ENCODE measurements at regions not wholly inside any gene's neighbourhood (a gene's known extent, or its start where the extent isn't known, plus 50 kb on each side); places are given as distances from the start of the nearest gene placed in this dataset.
A peak's percentile ranks its signal among the peaks of the same experiment; 100 is the strongest.

- no peaks in the 10 kb centered on the region for H3K36me3 ChIP-seq
- no peak overlapping the region for H3K4me3 ChIP-seq
- WGBS, 5 donors = 85 to 92% (median 89%) methylated on average over 21 to 29 of the region's 29 CpGs
- H3K9me3 ChIP-seq = no peaks in the 10 kb centered on the region
- H3K27ac ChIP-seq = no peak overlapping the region
- peaks cover 0 to 2% (median 0%) of the 10 kb centered on the region in 6 donors for H3K4me1 ChIP-seq
- peak; percentile 72 for DNase-seq
- peaks cover 0 to 18% (median 0%) of the 10 kb centered on the region in 7 donors for H3K27me3 ChIP-seq (replicated peaks in 1 of 7)
- TF ChIP-seq POLR2AphosphoS5 (IDR thresholded peaks at IDR 0.05) = no peak
- no peak for TF ChIP-seq CTCF (IDR thresholded peaks at IDR 0.05 in 8 of 11, conservative IDR thresholded peaks at IDR 0.05 in 3 of 11)
- no peak for TF ChIP-seq POLR2A (IDR thresholded peaks at IDR 0.05)
- intact Hi-C loops (cut with DNase I; ENCODE audit: low total_unique reads) = no loop called here
Measured at GRCh38 chr5:2175842-2176404, 293.2 kb upstream of the IRX4 start.

GRCh38 chr5:2175041-2175440 is 292.3 kb upstream of the IRX4 start:
- H3K27me3 ChIP-seq (replicated peaks in 1 of 7) = peaks cover 0 to 18% (median 0%) of the 10 kb centered on the region in 7 donors
- H3K9me3 ChIP-seq = no peaks in the 10 kb centered on the region
- no peaks in the 10 kb centered on the region for H3K4me1 ChIP-seq
- H3K36me3 ChIP-seq = no peaks in the 10 kb centered on the region
- TF ChIP-seq CTCF (IDR thresholded peaks at IDR 0.05 in 8 of 11, conservative IDR thresholded peaks at IDR 0.05 in 3 of 11) (no peak), POLR2AphosphoS5 (IDR thresholded peaks at IDR 0.05) (no peak), POLR2A (IDR thresholded peaks at IDR 0.05) (no peak)
- DNase-seq = peak; percentile 50
- no peak overlapping the region for H3K4me3 ChIP-seq
- intact Hi-C loops (cut with DNase I; ENCODE audit: low total_unique reads) = no loop called here
- 85 to 93% (median 87%) methylated on average over 14 of the region's 14 CpGs for WGBS, 5 donors
- no peak overlapping the region for H3K27ac ChIP-seq

- 68 to 85% (median 75%) methylated on average over 10 of the region's 10 CpGs for WGBS, 5 donors
Measured at GRCh38 chr5:2174538-2174937, 291.8 kb upstream of the IRX4 start.

More at GRCh38 chr5:2174538-2174937, 291.8 kb upstream of the IRX4 start:
- no peak for TF ChIP-seq CTCF (IDR thresholded peaks at IDR 0.05 in 8 of 11, conservative IDR thresholded peaks at IDR 0.05 in 3 of 11)
- TF ChIP-seq POLR2AphosphoS5 (IDR thresholded peaks at IDR 0.05) = no peak
- no peak for TF ChIP-seq POLR2A (IDR thresholded peaks at IDR 0.05)
- DNase-seq = peak; percentile 46
- Histone ChIP-seq H3K9me3 (no peaks in the 10 kb centered on the region), H3K27ac (no peak overlapping the region), H3K4me1 (no peaks in the 10 kb centered on the region), H3K4me3 (no peak overlapping the region), H3K27me3 (replicated peaks in 1 of 7) (peaks cover 0 to 23% (median 0%) of the 10 kb centered on the region in 7 donors), H3K36me3 (no peaks in the 10 kb centered on the region)
- intact Hi-C loops (cut with DNase I; ENCODE audit: low total_unique reads) = no loop called here

Data from spleen (tissue), 11 donors.